GM23248 (cell line): ENCODE measurements at regions not wholly inside any gene's neighbourhood (a gene's known extent, or its start where the extent isn't known, plus 50 kb on each side); places are given as distances from the start of the nearest gene placed in this dataset.

Experiments
- DNase-seq: peaks from one replicate; pipeline ENCODE4 v3.0.0-alpha.2; 2015
- H2AFZ ChIP-seq: fragments of 200-600 bp; sonication (generic); 2 replicates; pipeline ENCODE4 v1.6.1; 2016; ENCODE audit warnings: antibody characterized with exemption
- H3F3A ChIP-seq: fragments of 200-600 bp; sonication (generic); 2 replicates; pipeline ENCODE4 v1.6.1; 2016; ENCODE audit warnings: mild to moderate bottlenecking, antibody characterized with exemption, mixed run types; ENCODE audit not compliant: insufficient read depth
- H3K27ac ChIP-seq: fragments of 200-600 bp; sonication (generic); 2 replicates; pipeline ENCODE4 v1.5.1; 2016; ENCODE audit warnings: mild to moderate bottlenecking
- H3K27me3 ChIP-seq: fragments of 200-600 bp; sonication (generic); replicated peaks from 2 replicates; pipeline ENCODE4 v1.6.1; 2016; ENCODE audit warnings: mild to moderate bottlenecking; ENCODE audit not compliant: insufficient read depth
- H3K36me3 ChIP-seq: fragments of 200-600 bp; sonication (generic); 2 replicates; pipeline ENCODE4 v1.6.1; 2016; ENCODE audit warnings: low read depth, mild to moderate bottlenecking
- H3K4me1 ChIP-seq: fragments of 200-600 bp; sonication (generic); 2 replicates; pipeline ENCODE4 v1.6.1; 2016; ENCODE audit warnings: mild to moderate bottlenecking; ENCODE audit not compliant: insufficient read depth
- H3K4me2 ChIP-seq: fragments of 200-600 bp; sonication (generic); one replicate; pipeline ENCODE4 v1.6.1; 2016; ENCODE audit warnings: mild to moderate bottlenecking; ENCODE audit not compliant: unreplicated experiment
- H3K4me3 ChIP-seq: fragments of 200-600 bp; sonication (generic); 2 replicates; pipeline ENCODE4 v1.5.1; 2016; ENCODE audit warnings: mild to moderate bottlenecking
- H3K79me2 ChIP-seq: fragments of 200-600 bp; sonication (generic); 2 replicates; pipeline ENCODE4 v1.6.1; 2016; ENCODE audit warnings: mild to moderate bottlenecking; ENCODE audit not compliant: insufficient read depth
- H3K9ac ChIP-seq: fragments of 200-600 bp; sonication (generic); 2 replicates; pipeline ENCODE4 v1.6.1; 2016; ENCODE audit warnings: mild to moderate bottlenecking
- H3K9me2 ChIP-seq: fragments of 200-600 bp; sonication (generic); 2 replicates; pipeline ENCODE4 v1.6.1; 2016; ENCODE audit warnings: mixed run types, mild to moderate bottlenecking, moderate library complexity; ENCODE audit not compliant: insufficient read depth
- H3K9me3 ChIP-seq: fragments of 200-600 bp; sonication (generic); one replicate; pipeline ENCODE4 v1.6.1; 2017; ENCODE audit warnings: low read depth
- H4K20me1 ChIP-seq: fragments of 200-600 bp; sonication (generic); 2 replicates; pipeline ENCODE4 v1.6.0; 2016; ENCODE audit not compliant: insufficient read depth
- EZH2 ChIP-seq: fragments of 200-600 bp; sonication (generic); IDR thresholded peaks from 2 replicates; pipeline ENCODE4 v1.6.1; 2018; ENCODE audit warnings: antibody characterized with exemption, mild to moderate bottlenecking; ENCODE audit not compliant: insufficient read depth, poor library complexity, severe bottlenecking
- EZH2phosphoT487 ChIP-seq: fragments of 200-600 bp; sonication (generic); IDR thresholded peaks from 2 replicates; pipeline ENCODE4 v1.6.1; 2018; ENCODE audit warnings: antibody characterized with exemption, moderate library complexity, mild to moderate bottlenecking, low read depth; ENCODE audit not compliant: insufficient read depth
- WGBS, 2 experiments: methylation state at CpG; one replicate each; pipeline ENCODE4 v1.1.6; 2015 to 2017; ENCODE audit warnings: low lambda C conversion rate in 2 of 2, low coverage in 1 of 2; ENCODE audit errors: missing lambda C conversion rate in 2 of 2; 5-methylcytosine and 5-hydroxymethylcytosine counted together
- in situ Hi-C: fragments of 300-500 bp; cut with MboI; formaldehyde crosslinking; loops from 2 replicates; pipeline ENCODE4 v1.15.0; 2020

GRCh38 chr2:144931960-144932359 lies 412.0 kb upstream of the ZEB2 start:
- H3K27me3 ChIP-seq = no peaks in the 10 kb centered on the region
- TF ChIP-seq EZH2 (no peak), EZH2phosphoT487 (no peak)
- no peaks in the 10 kb centered on the region for H3K9me3 ChIP-seq
- H3K4me2 ChIP-seq = no peak overlapping the region
- no peaks in the 10 kb centered on the region for H3K4me1 ChIP-seq
- no peak overlapping the region for H3K9ac ChIP-seq
- DNase-seq = no peak
- no peaks in the 10 kb centered on the region for H3K36me3 ChIP-seq
- H3K9me2 ChIP-seq = no peaks in the 10 kb centered on the region
- H3K4me3 ChIP-seq = no peak overlapping the region
- H3K79me2 ChIP-seq = no peaks in the 10 kb centered on the region
- H3F3A ChIP-seq = no peaks in the 10 kb centered on the region
- no peaks in the 10 kb centered on the region for H4K20me1 ChIP-seq
- no peak overlapping the region for H3K27ac ChIP-seq
- in situ Hi-C loops = no loop called here
- H2AFZ ChIP-seq = no peak overlapping the region

- 96 to 97% methylated on average over 1 of the region's 1 CpG for WGBS, 2 experiments
- no peaks in the 10 kb centered on the region for H3F3A ChIP-seq
- DNase-seq = no peak
- H3K27ac ChIP-seq = no peak overlapping the region
- no peaks in the 10 kb centered on the region for H3K4me1 ChIP-seq
- TF ChIP-seq EZH2 (no peak), EZH2phosphoT487 (no peak)
- no peaks in the 10 kb centered on the region for H4K20me1 ChIP-seq
- in situ Hi-C loops = no loop called here
- no peaks in the 10 kb centered on the region for H3K79me2 ChIP-seq
- no peak overlapping the region for H3K4me2 ChIP-seq
- H3K9me3 ChIP-seq = no peaks in the 10 kb centered on the region
- no peaks in the 10 kb centered on the region for H3K36me3 ChIP-seq
- no peak overlapping the region for H3K9ac ChIP-seq
- H3K4me3 ChIP-seq = no peak overlapping the region
- no peaks in the 10 kb centered on the region for H3K9me2 ChIP-seq
- no peaks in the 10 kb centered on the region for H3K27me3 ChIP-seq
- H2AFZ ChIP-seq = no peak overlapping the region
These were observed 411.6 kb upstream of the ZEB2 start for GRCh38 chr2:144931480-144931879.

GRCh38 chr2:144927429-144927828 lies 407.5 kb upstream of the ZEB2 start:
- Histone ChIP-seq H3K36me3 (no peaks in the 10 kb centered on the region), H3K27ac (no peak overlapping the region), H3K4me2 (no peak overlapping the region), H3F3A (no peaks in the 10 kb centered on the region), H3K9me3 (no peaks in the 10 kb centered on the region), H3K9ac (no peak overlapping the region), H3K27me3 (no peaks in the 10 kb centered on the region), H2AFZ (no peak overlapping the region), H3K79me2 (no peaks in the 10 kb centered on the region), H4K20me1 (no peaks in the 10 kb centered on the region), H3K4me1 (no peaks in the 10 kb centered on the region), H3K9me2 (no peaks in the 10 kb centered on the region), H3K4me3 (no peak overlapping the region)
- 91 to 100% methylated on average over 1 of the region's 1 CpG for WGBS, 2 experiments
- no peak for DNase-seq
- in situ Hi-C loops = no loop called here
- TF ChIP-seq EZH2 (no peak), EZH2phosphoT487 (no peak)

- TF ChIP-seq EZH2 = no peak
- no peak for TF ChIP-seq EZH2phosphoT487
- no peaks in the 10 kb centered on the region for H3K9me3 ChIP-seq
- no peak overlapping the region for H3K4me2 ChIP-seq
- H3K9me2 ChIP-seq = no peaks in the 10 kb centered on the region
- no peaks in the 10 kb centered on the region for H3K27me3 ChIP-seq
- H3K27ac ChIP-seq = no peak overlapping the region
- H4K20me1 ChIP-seq = no peaks in the 10 kb centered on the region
- H3K36me3 ChIP-seq = no peaks in the 10 kb centered on the region
- no peaks in the 10 kb centered on the region for H3F3A ChIP-seq
- H3K4me1 ChIP-seq = no peaks in the 10 kb centered on the region
- H3K4me3 ChIP-seq = no peak overlapping the region
- no peak overlapping the region for H3K9ac ChIP-seq
- H3K79me2 ChIP-seq = no peaks in the 10 kb centered on the region
- DNase-seq = no peak
- no peak overlapping the region for H2AFZ ChIP-seq
- 86 to 87% methylated on average over 4 of the region's 4 CpGs for WGBS, 2 experiments
- in situ Hi-C loops = no loop called here
These were observed 406.0 kb upstream of the ZEB2 start for GRCh38 chr2:144925886-144926285.

DNA sequence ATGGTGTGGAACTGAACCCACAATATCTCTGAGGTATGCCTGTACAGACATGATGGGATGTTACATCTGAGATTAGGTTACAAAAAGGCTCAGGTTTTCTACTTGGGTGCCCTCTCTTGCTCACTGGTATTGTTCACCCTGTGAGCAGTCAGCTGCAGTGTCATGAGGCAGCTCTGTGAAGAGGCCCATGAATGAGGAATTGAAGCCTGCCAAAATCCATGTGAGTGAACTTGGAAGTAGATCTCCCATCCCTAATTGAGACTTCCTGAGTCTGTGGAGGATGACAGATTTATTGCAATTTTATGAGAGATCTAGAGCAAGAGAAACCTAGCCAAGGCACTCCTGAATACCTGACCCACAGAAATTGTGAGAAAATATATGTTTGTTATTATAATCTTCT lies 404.9 kb upstream of the ZEB2 start:
- Histone ChIP-seq H3K36me3 (no peaks in the 10 kb centered on the region), H3K79me2 (no peaks in the 10 kb centered on the region), H3K9ac (no peak overlapping the region), H3K4me1 (no peaks in the 10 kb centered on the region), H4K20me1 (no peaks in the 10 kb centered on the region), H3K4me2 (no peak overlapping the region), H3F3A (no peaks in the 10 kb centered on the region), H3K4me3 (no peak overlapping the region), H3K9me3 (no peaks in the 10 kb centered on the region), H3K9me2 (no peaks in the 10 kb centered on the region), H3K27ac (no peak overlapping the region), H2AFZ (peak overlapping the region; percentile 4; the same call in 1 of the 2 replicates), H3K27me3 (no peaks in the 10 kb centered on the region)
- in situ Hi-C loops = no loop called here
- TF ChIP-seq EZH2 (no peak), EZH2phosphoT487 (no peak)
- DNase-seq = no peak
